ENCODE measurements at regions not wholly inside any gene's neighbourhood (a gene's known extent, or its start where the extent isn't known, plus 50 kb on each side); places are given as distances from the start of the nearest gene placed in this dataset.

DNA sequence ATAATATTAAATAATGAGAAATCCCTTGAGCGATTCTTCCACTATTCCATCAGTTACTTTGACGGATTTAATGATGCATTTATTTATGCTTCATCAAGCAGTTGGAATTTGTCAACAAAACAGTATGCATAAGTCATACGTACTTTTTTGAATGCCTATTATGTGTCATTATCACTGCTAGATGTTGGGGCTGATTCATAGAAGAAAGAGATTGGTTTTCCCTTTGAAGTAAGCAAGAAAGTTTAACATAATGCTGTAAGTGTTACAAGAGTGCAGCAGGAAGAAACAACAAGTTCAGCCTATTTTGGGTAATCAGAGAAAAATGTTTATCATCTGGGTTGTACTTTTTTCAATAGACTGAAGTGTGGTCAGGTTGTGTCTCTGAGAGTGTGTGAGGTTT lies 121.2 kb upstream of the RANBP3L start:
- Histone ChIP-seq H4K20me1 (ENCODE audit: insufficient read depth, low read length) (no peaks in the 10 kb centered on the region), H4K8ac (ENCODE audit: low read depth in 2 of 2, low read length in 2 of 2) (no peak overlapping the region), H2AFZ (replicated peaks; ENCODE audit: low read length, poor library complexity) (no peak overlapping the region), H3K18ac (ENCODE audit: low read depth, low read length) (no peak overlapping the region), H4K5ac (ENCODE audit: low read depth, low read length) (no peak overlapping the region), H2AK9ac (replicated peaks; ENCODE audit: low read depth, low read length, poor library complexity) (no peak overlapping the region), H3K14ac (replicated peaks; ENCODE audit: low read depth, low read length) (no peak overlapping the region), H2BK15ac (ENCODE audit: low read depth, low read length) (no peak overlapping the region), H2BK120ac (ENCODE audit: low read depth, low read length) (no peak overlapping the region), H3K4me2 (ENCODE audit: low read depth, low read length) (no peak overlapping the region), H3K27ac (ENCODE audit: insufficient read depth, low read length) (no peak overlapping the region), H3K36me3 (ENCODE audit: control insufficient read depth, insufficient read depth, low read length) (no peaks in the 10 kb centered on the region), H3K4me1 (ENCODE audit: control insufficient read depth, insufficient read depth, low read length) (no peaks in the 10 kb centered on the region), H3K4me3 (ENCODE audit: insufficient read depth, low read depth, low read length) (no peak overlapping the region), H3K23ac (ENCODE audit: low read depth, low read length) (no peak overlapping the region), H2BK5ac (ENCODE audit: low read depth, low read length, poor library complexity, severe bottlenecking) (no peak overlapping the region), H3K9me3 (ENCODE audit: control insufficient read depth, insufficient read depth, low read length) (no peaks in the 10 kb centered on the region), H3K9ac (ENCODE audit: low read depth, low read length) (no peak overlapping the region), H4K91ac (ENCODE audit: insufficient read depth, low read depth, low read length) (no peak overlapping the region), H3K56ac (ENCODE audit: extremely low read depth, insufficient read depth, low read length) (no peak overlapping the region), H3K4ac (ENCODE audit: low read depth, low read length) (no peak overlapping the region), H2AK5ac (ENCODE audit: low read depth, low read length) (no peak overlapping the region), H3K79me1 (ENCODE audit: low read depth in 1 of 2, low read length in 2 of 2) (no peaks in the 10 kb centered on the region), H3K27me3 (ENCODE audit: control insufficient read depth, insufficient read depth, low read length) (peaks cover 10% of the 10 kb centered on the region), H2BK20ac (ENCODE audit: low read depth, low read length) (no peak overlapping the region), H3K9me1 (ENCODE audit: insufficient read depth, low read length) (no peaks in the 10 kb centered on the region)
- ATAC-seq (ENCODE audit: low read depth): no peak
- intact Hi-C loops (cut with micrococcal nuclease): no loop called here
- CTCF ChIA-PET: no interaction called here
- dilution Hi-C loops (cut with HindIII; ENCODE audit: low sequenced_read_pairs, unreplicated experiment): no loop called here
- DNase-seq: no peak
- POLR2A ChIA-PET (ENCODE audit: unreplicated experiment): no interaction called here
- TF ChIP-seq FOS (IDR thresholded peaks at IDR 0.05; ENCODE audit: low read depth, low read length) (no peak), CTCF (conservative IDR thresholded peaks at IDR 0.05; ENCODE audit: low read depth, low read length) (no peak), CHD1 (IDR thresholded peaks at IDR 0.05; ENCODE audit: low read depth, low read length) (no peak), MAFK (IDR thresholded peaks at IDR 0.05; ENCODE audit: low read depth, low read length) (no peak), MXI1 (IDR thresholded peaks at IDR 0.05; ENCODE audit: borderline replicate concordance, low read depth, low read length) (no peak), MAZ (IDR thresholded peaks at IDR 0.05; ENCODE audit: borderline replicate concordance, low read depth, low read length) (no peak)
- TF ChIP-seq, protein P1, sequence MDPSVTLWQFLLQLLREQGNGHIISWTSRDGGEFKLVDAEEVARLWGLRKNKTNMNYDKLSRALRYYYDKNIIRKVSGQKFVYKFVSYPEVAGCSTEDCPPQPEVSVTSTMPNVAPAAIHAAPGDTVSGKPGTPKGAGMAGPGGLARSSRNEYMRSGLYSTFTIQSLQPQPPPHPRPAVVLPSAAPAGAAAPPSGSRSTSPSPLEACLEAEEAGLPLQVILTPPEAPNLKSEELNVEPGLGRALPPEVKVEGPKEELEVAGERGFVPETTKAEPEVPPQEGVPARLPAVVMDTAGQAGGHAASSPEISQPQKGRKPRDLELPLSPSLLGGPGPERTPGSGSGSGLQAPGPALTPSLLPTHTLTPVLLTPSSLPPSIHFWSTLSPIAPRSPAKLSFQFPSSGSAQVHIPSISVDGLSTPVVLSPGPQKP (IDR thresholded peaks at IDR 0.05; ENCODE audit: borderline replicate concordance, low read depth, low read length): no peak
- TF ChIP-seq, protein P2, sequence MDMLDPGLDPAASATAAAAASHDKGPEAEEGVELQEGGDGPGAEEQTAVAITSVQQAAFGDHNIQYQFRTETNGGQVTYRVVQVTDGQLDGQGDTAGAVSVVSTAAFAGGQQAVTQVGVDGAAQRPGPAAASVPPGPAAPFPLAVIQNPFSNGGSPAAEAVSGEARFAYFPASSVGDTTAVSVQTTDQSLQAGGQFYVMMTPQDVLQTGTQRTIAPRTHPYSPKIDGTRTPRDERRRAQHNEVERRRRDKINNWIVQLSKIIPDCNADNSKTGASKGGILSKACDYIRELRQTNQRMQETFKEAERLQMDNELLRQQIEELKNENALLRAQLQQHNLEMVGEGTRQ (IDR thresholded peaks at IDR 0.05; ENCODE audit: low read depth, low read length): no peak
- WGBS, 2 experiments (ENCODE audit: extremely low coverage in 2 of 2, insufficient read length in 1 of 2): no CpG with 5 or more reads among the region's 3 CpGs
- no TSS peak for BruUV-seq (replicated peaks)
- in situ Hi-C loops (cut with MboI; ENCODE audit: low sequenced_read_pairs): no loop called here

All from IMR-90 (cell line).